GM21447 (cell line): ENCODE measurements at regions not wholly inside any gene's neighbourhood (a gene's known extent, or its start where the extent isn't known, plus 50 kb on each side); places are given as distances from the start of the nearest gene placed in this dataset.
"Not testable (repeated sequence)": the region's sequence is repeated elsewhere in the genome, so short reads cannot be mapped to it uniquely, and the experiment has no call there.

Experiments
- ATAC-seq: cut with Tn5 transposase; IDR thresholded peaks from one replicate; pipeline ENCODE4 v1.9.1; 2021; ENCODE audit not compliant: unreplicated experiment

- no peak for ATAC-seq
Measured at GRCh38 chr5:82959466-82959865, 117.7 kb downstream of the TMEM167A start.

- no peak for ATAC-seq
Measured at GRCh38 chr5:82956600-82956999, 120.6 kb downstream of the TMEM167A start.

GRCh38 chr5:82952326-82952725, 124.9 kb downstream of the TMEM167A start:
- ATAC-seq = no peak

GRCh38 chr5:82944267-82944666, 132.9 kb downstream of the TMEM167A start:
- not testable (repeated sequence) for ATAC-seq

- ATAC-seq = peak; percentile 51
Measured at GRCh38 chr5:82942083-82942881, 134.9 kb downstream of the TMEM167A start.

- ATAC-seq = no peak
Measured at GRCh38 chr5:82938901-82939725, 138.1 kb downstream of the TMEM167A start.

GRCh38 chr5:82932473-82933220, 144.5 kb downstream of the TMEM167A start:
- not testable (repeated sequence) for ATAC-seq

GRCh38 chr5:82931110-82931509, 146.1 kb downstream of the TMEM167A start:
- no peak for ATAC-seq

GRCh38 chr5:82925061-82925411, 152.2 kb downstream of the TMEM167A start:
- no peak for ATAC-seq

GRCh38 chr5:82924226-82925060, 152.8 kb downstream of the TMEM167A start:
- ATAC-seq = no peak

- no peak for ATAC-seq
Measured at GRCh38 chr5:82922086-82922734, 155.0 kb downstream of the TMEM167A start.

- ATAC-seq = no peak
Measured at GRCh38 chr5:82918311-82919031, 158.7 kb downstream of the TMEM167A start.

GRCh38 chr5:82917584-82917983, 159.6 kb downstream of the TMEM167A start:
- peak; percentile 55 for ATAC-seq

GRCh38 chr5:82913971-82914370, 163.2 kb downstream of the TMEM167A start:
- no peak for ATAC-seq

GRCh38 chr5:82912462-82912861, 164.7 kb downstream of the TMEM167A start:
- ATAC-seq = no peak

- ATAC-seq = no peak
Measured at GRCh38 chr5:82911910-82912309, 165.3 kb downstream of the TMEM167A start.

- no peak for ATAC-seq
Measured at GRCh38 chr5:82910905-82911304, 166.3 kb downstream of the TMEM167A start.

- no peak for ATAC-seq
Measured at GRCh38 chr5:82910491-82910890, 166.7 kb downstream of the TMEM167A start.

GRCh38 chr5:82909771-82910170, 167.4 kb downstream of the TMEM167A start:
- ATAC-seq = no peak
